Hepatocyte (in vitro differentiated cells): ENCODE measurements at regions not wholly inside any gene's neighbourhood (a gene's known extent, or its start where the extent isn't known, plus 50 kb on each side); places are given as distances from the start of the nearest gene placed in this dataset.

Experiments
- DNase-seq: peaks from one replicate; pipeline ENCODE4 v3.0.0-alpha.2; 2016; ENCODE audit warnings: low spot score
- H2AFZ ChIP-seq: fragments of 200-600 bp; sonication (generic); 2 replicates; pipeline ENCODE4 v1.6.0; 2016; ENCODE audit warnings: antibody characterized with exemption, mild to moderate bottlenecking
- H3K27ac ChIP-seq: fragments of 200-600 bp; sonication (generic); 2 replicates; pipeline ENCODE4 v1.5.1; 2016; ENCODE audit warnings: mild to moderate bottlenecking
- H3K27me3 ChIP-seq: fragments of 200-600 bp; sonication (generic); 2 replicates; pipeline ENCODE4 v1.6.1; 2016
- H3K36me3 ChIP-seq: fragments of 200-600 bp; sonication (generic); replicated peaks from 2 replicates; pipeline ENCODE4 v1.5.1; 2016; ENCODE audit warnings: low read depth; ENCODE audit not compliant: insufficient read depth
- H3K4me1 ChIP-seq: fragments of 200-600 bp; sonication (generic); 2 replicates; pipeline ENCODE4 v1.5.1; 2016; ENCODE audit warnings: mild to moderate bottlenecking, moderate library complexity; ENCODE audit not compliant: insufficient read depth
- H3K4me2 ChIP-seq: fragments of 200-600 bp; sonication (generic); 2 replicates; pipeline ENCODE4 v1.6.0; 2016
- H3K4me3 ChIP-seq: fragments of 200-600 bp; sonication (generic); 2 replicates; pipeline ENCODE4 v1.5.1; 2016; ENCODE audit warnings: mild to moderate bottlenecking
- H3K79me2 ChIP-seq: fragments of 200-600 bp; sonication (generic); 2 replicates; pipeline ENCODE4 v1.6.0; 2017; ENCODE audit warnings: mild to moderate bottlenecking
- H3K9me2 ChIP-seq: fragments of 200-600 bp; sonication (generic); replicated peaks from 2 replicates; pipeline ENCODE4 v1.6.0; 2017; ENCODE audit warnings: mild to moderate bottlenecking; ENCODE audit not compliant: insufficient read depth
- H3K9me3 ChIP-seq: fragments of 200-600 bp; sonication (generic); 2 replicates; pipeline ENCODE4 v1.5.1; 2016; ENCODE audit warnings: low read depth, mild to moderate bottlenecking
- H4K20me1 ChIP-seq: fragments of 200-600 bp; sonication (generic); 2 replicates; pipeline ENCODE4 v1.6.0; 2016; ENCODE audit warnings: mild to moderate bottlenecking; ENCODE audit not compliant: insufficient read depth, poor library complexity, severe bottlenecking
- EZH2 ChIP-seq: fragments of 200-600 bp; sonication (generic); IDR thresholded peaks from 2 replicates; pipeline ENCODE4 v1.6.1; 2016; ENCODE audit warnings: antibody characterized with exemption, mild to moderate bottlenecking, borderline replicate concordance
- EZH2phosphoT487 ChIP-seq: fragments of 200-600 bp; sonication (generic); IDR thresholded peaks from one replicate; pipeline ENCODE4 v1.6.1; 2018; ENCODE audit warnings: antibody characterized with exemption, mild to moderate bottlenecking, low read depth, moderate library complexity; ENCODE audit not compliant: unreplicated experiment, severe bottlenecking
- WGBS: methylation state at CpG from one replicate; pipeline ENCODE4 v1.1.6; 2016; ENCODE audit warnings: low lambda C conversion rate; ENCODE audit errors: missing lambda C conversion rate; 5-methylcytosine and 5-hydroxymethylcytosine counted together
- TF ChIP-seq, protein P1 (sequence below): fragments of 200-600 bp; sonication (generic); IDR thresholded peaks from 2 replicates; pipeline ENCODE4 v1.5.1; 2016; ENCODE audit warnings: antibody characterized with exemption, mild to moderate bottlenecking; ENCODE audit not compliant: poor library complexity

DNA sequence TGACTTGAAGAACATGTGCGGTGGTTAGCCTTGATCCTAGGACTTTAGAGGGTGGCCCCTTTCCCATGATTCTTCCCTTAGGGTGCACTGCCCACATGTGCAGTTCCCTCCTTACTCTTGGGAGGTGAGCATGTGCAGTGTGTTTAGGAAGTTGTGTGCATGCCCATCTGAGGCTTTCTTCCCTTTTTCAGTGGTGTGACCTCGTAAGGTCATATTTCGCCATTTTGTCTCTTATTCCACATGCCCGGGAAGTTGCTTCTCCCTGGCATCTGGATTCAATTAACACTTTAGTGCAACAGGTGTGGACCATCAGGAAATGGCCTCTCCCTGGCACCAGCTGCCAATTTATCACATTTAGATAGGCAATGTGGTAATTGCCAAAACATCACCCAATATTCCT lies 380.6 kb upstream of the VSTM2A start:
- Histone ChIP-seq H3K9me3 (no peaks in the 10 kb centered on the region), H3K4me2 (no peak overlapping the region), H3K27ac (no peak overlapping the region), H3K27me3 (no peaks in the 10 kb centered on the region), H3K9me2 (no peaks in the 10 kb centered on the region), H4K20me1 (no peaks in the 10 kb centered on the region), H3K36me3 (no peaks in the 10 kb centered on the region), H3K79me2 (no peaks in the 10 kb centered on the region), H3K4me1 (no peaks in the 10 kb centered on the region), H3K4me3 (no peak overlapping the region), H2AFZ (no peak overlapping the region)
- DNase-seq = no peak
- TF ChIP-seq EZH2phosphoT487 (no peak), EZH2 (no peak)
- TF ChIP-seq, protein P1, sequence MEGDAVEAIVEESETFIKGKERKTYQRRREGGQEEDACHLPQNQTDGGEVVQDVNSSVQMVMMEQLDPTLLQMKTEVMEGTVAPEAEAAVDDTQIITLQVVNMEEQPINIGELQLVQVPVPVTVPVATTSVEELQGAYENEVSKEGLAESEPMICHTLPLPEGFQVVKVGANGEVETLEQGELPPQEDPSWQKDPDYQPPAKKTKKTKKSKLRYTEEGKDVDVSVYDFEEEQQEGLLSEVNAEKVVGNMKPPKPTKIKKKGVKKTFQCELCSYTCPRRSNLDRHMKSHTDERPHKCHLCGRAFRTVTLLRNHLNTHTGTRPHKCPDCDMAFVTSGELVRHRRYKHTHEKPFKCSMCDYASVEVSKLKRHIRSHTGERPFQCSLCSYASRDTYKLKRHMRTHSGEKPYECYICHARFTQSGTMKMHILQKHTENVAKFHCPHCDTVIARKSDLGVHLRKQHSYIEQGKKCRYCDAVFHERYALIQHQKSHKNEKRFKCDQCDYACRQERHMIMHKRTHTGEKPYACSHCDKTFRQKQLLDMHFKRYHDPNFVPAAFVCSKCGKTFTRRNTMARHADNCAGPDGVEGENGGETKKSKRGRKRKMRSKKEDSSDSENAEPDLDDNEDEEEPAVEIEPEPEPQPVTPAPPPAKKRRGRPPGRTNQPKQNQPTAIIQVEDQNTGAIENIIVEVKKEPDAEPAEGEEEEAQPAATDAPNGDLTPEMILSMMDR = no peak
- WGBS = 90% methylated on average over 4 of the region's 4 CpGs

DNA sequence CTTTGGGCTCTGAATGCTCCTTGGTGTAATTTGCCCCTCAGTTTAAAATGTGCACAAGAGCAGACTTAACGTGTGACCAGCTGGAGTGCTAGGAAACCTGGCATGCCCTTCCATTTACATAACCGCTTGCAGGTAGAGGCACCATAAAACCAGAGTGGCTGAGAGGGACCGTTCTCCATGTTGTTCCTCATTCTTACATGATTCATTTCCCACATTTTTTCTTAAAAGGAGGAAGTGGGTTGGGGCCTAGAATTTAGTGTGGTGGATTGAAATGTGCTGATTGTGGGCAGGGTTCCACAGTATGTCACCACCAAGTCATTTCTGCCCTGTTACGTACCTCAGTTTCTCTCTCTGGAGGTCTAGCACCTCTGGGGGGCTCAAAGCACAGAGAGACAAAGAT lies 375.8 kb upstream of the VSTM2A start:
- no peak overlapping the region for H3K4me3 ChIP-seq
- no peaks in the 10 kb centered on the region for H3K4me1 ChIP-seq
- H3K9me3 ChIP-seq = no peaks in the 10 kb centered on the region
- H3K27me3 ChIP-seq = no peaks in the 10 kb centered on the region
- TF ChIP-seq EZH2 (no peak), EZH2phosphoT487 (no peak)
- TF ChIP-seq, protein P1 = no peak
- no peaks in the 10 kb centered on the region for H3K79me2 ChIP-seq
- 72% methylated on average over 4 of the region's 4 CpGs for WGBS
- H3K9me2 ChIP-seq = no peaks in the 10 kb centered on the region
- H4K20me1 ChIP-seq = no peaks in the 10 kb centered on the region
- no peak for DNase-seq
- no peak overlapping the region for H3K4me2 ChIP-seq
- H3K27ac ChIP-seq = no peak overlapping the region
- H3K36me3 ChIP-seq = no peaks in the 10 kb centered on the region
- H2AFZ ChIP-seq = no peak overlapping the region

DNA sequence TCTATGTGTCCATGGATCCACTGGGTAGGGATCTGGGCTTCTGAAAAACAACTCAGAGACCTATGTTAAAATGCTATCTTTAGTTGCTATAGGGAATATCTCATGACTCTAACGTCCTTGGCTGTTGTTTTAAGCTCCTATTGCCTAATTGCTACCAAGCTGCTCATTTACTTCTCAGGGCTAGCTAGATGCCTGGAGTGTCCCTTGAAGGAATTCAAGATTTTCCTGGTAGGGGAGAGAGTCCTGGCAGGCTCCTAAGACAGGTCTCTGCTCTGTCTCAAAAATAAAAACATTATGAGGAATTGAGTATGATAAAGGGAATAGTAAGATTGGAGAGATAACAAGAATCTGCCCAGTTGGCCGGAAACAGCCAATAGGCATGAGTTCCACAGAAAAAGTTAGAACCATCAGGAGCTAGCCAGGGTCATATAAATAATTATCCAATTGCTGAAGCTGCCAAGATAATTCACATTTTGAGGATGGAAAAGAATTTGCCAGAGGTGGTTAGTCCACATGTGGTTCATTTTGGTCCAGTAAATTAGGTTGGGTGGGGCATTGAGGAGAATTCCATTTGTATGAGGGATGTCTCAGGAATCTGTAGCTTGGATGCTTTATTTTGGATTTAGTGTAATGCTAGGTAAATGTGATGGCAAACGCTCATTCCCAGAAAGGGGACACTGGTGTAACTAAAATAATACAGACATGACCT lies 362.7 kb upstream of the VSTM2A start:
- H3K9me3 ChIP-seq = no peaks in the 10 kb centered on the region
- H3K4me3 ChIP-seq = no peak overlapping the region
- 73% methylated on average over 3 of the region's 3 CpGs for WGBS
- no peak for DNase-seq
- no peak overlapping the region for H2AFZ ChIP-seq
- H3K4me1 ChIP-seq = no peaks in the 10 kb centered on the region
- no peaks in the 10 kb centered on the region for H4K20me1 ChIP-seq
- no peak overlapping the region for H3K4me2 ChIP-seq
- TF ChIP-seq EZH2 = no peak
- TF ChIP-seq, protein P1 = no peak
- TF ChIP-seq EZH2phosphoT487 = no peak
- no peaks in the 10 kb centered on the region for H3K79me2 ChIP-seq
- no peak overlapping the region for H3K27ac ChIP-seq
- no peaks in the 10 kb centered on the region for H3K27me3 ChIP-seq
- no peaks in the 10 kb centered on the region for H3K9me2 ChIP-seq
- H3K36me3 ChIP-seq = no peaks in the 10 kb centered on the region
